ENCODE measurements at regions not wholly inside any gene's neighbourhood (a gene's known extent, or its start where the extent isn't known, plus 50 kb on each side); places are given as distances from the start of the nearest gene placed in this dataset.

- Mint-ChIP-seq H3K27ac (ENCODE audit: unreplicated experiment) (no peak overlapping the region), H3K4me3 (ENCODE audit: unreplicated experiment) (no peak overlapping the region), H3K4me1 (ENCODE audit: low read depth, unreplicated experiment) (no peaks in the 10 kb centered on the region), H3K36me3 (ENCODE audit: low read depth, unreplicated experiment) (no peaks in the 10 kb centered on the region), H3K9me3 (ENCODE audit: unreplicated experiment) (no peaks in the 10 kb centered on the region), H3K27me3 (ENCODE audit: low read depth, unreplicated experiment) (no peaks in the 10 kb centered on the region)
- H4K20me1 ChIP-seq (ENCODE audit: insufficient read depth, low read length), result no peaks in the 10 kb centered on the region
- no peak overlapping the region for H3K27ac ChIP-seq (ENCODE audit: low read depth, low read length)
- H3K9me3 ChIP-seq (ENCODE audit: insufficient read depth, low read depth, low read length), result no peaks in the 10 kb centered on the region
- H3K36me3 ChIP-seq (ENCODE audit: insufficient read depth, low read length), result no peaks in the 10 kb centered on the region
- no peak overlapping the region for H3K4me3 ChIP-seq (ENCODE audit: insufficient read depth, low read depth, low read length)
- H3K4me1 ChIP-seq (ENCODE audit: insufficient read depth, low read length), result no peaks in the 10 kb centered on the region
- TF ChIP-seq EZH2 (IDR thresholded peaks at IDR 0.05; ENCODE audit: insufficient read depth, low read length), result no peak
- TF ChIP-seq CTCF (IDR thresholded peaks at IDR 0.05; ENCODE audit: insufficient read depth, low read depth, low read length), result no peak
- no peak overlapping the region for H3K9ac ChIP-seq (ENCODE audit: low read length)
- H3K4me2 ChIP-seq (ENCODE audit: low read length), result no peak overlapping the region
- H3K27me3 ChIP-seq (ENCODE audit: insufficient read depth, low read length), result no peaks in the 10 kb centered on the region
- H2AFZ ChIP-seq (ENCODE audit: low read depth, low read length), result no peak overlapping the region
- FAIRE-seq, result no peak
- no peak for DNase-seq (ENCODE audit: low read depth)
- no peaks in the 10 kb centered on the region for H3K79me2 ChIP-seq (ENCODE audit: insufficient read depth, low read length)
Observed at GRCh38 chr6:153873541-153873940, 165.5 kb upstream of the OPRM1 start.

GRCh38 chr6:153872946-153873345 lies 166.1 kb upstream of the OPRM1 start:
- H3K27me3 ChIP-seq (ENCODE audit: insufficient read depth, low read length), result no peaks in the 10 kb centered on the region
- H4K20me1 ChIP-seq (ENCODE audit: insufficient read depth, low read length), result no peaks in the 10 kb centered on the region
- H3K4me1 Mint-ChIP-seq (ENCODE audit: low read depth, unreplicated experiment), result no peaks in the 10 kb centered on the region
- TF ChIP-seq CTCF (IDR thresholded peaks at IDR 0.05; ENCODE audit: insufficient read depth, low read depth, low read length), result no peak
- TF ChIP-seq EZH2 (IDR thresholded peaks at IDR 0.05; ENCODE audit: insufficient read depth, low read length), result no peak
- H3K27ac Mint-ChIP-seq (ENCODE audit: unreplicated experiment), result no peak overlapping the region
- no peak overlapping the region for H3K27ac ChIP-seq (ENCODE audit: low read depth, low read length)
- H3K9me3 ChIP-seq (ENCODE audit: insufficient read depth, low read depth, low read length), result no peaks in the 10 kb centered on the region
- H3K9me3 Mint-ChIP-seq (ENCODE audit: unreplicated experiment), result no peaks in the 10 kb centered on the region
- no peaks in the 10 kb centered on the region for H3K36me3 ChIP-seq (ENCODE audit: insufficient read depth, low read length)
- DNase-seq (ENCODE audit: low read depth), result peak; percentile 8
- no peak overlapping the region for H2AFZ ChIP-seq (ENCODE audit: low read depth, low read length)
- no peak overlapping the region for H3K4me3 Mint-ChIP-seq (ENCODE audit: unreplicated experiment)
- FAIRE-seq, result no peak
- no peak overlapping the region for H3K4me2 ChIP-seq (ENCODE audit: low read length)
- no peak overlapping the region for H3K4me3 ChIP-seq (ENCODE audit: insufficient read depth, low read depth, low read length)
- H3K36me3 Mint-ChIP-seq (ENCODE audit: low read depth, unreplicated experiment), result no peaks in the 10 kb centered on the region
- H3K4me1 ChIP-seq (ENCODE audit: insufficient read depth, low read length), result no peaks in the 10 kb centered on the region
- no peaks in the 10 kb centered on the region for H3K27me3 Mint-ChIP-seq (ENCODE audit: low read depth, unreplicated experiment)
- no peak overlapping the region for H3K9ac ChIP-seq (ENCODE audit: low read length)
- H3K79me2 ChIP-seq (ENCODE audit: insufficient read depth, low read length), result no peaks in the 10 kb centered on the region

- no peaks in the 10 kb centered on the region for H3K36me3 ChIP-seq (ENCODE audit: insufficient read depth, low read length)
- no peak overlapping the region for H2AFZ ChIP-seq (ENCODE audit: low read depth, low read length)
- no peak for DNase-seq (ENCODE audit: low read depth)
- H3K9me3 ChIP-seq (ENCODE audit: insufficient read depth, low read depth, low read length), result no peaks in the 10 kb centered on the region
- FAIRE-seq, result no peak
- Mint-ChIP-seq H3K9me3 (ENCODE audit: unreplicated experiment) (no peaks in the 10 kb centered on the region), H3K27me3 (ENCODE audit: low read depth, unreplicated experiment) (no peaks in the 10 kb centered on the region), H3K36me3 (ENCODE audit: low read depth, unreplicated experiment) (no peaks in the 10 kb centered on the region), H3K27ac (ENCODE audit: unreplicated experiment) (no peak overlapping the region), H3K4me1 (ENCODE audit: low read depth, unreplicated experiment) (peaks cover 2% of the 10 kb centered on the region), H3K4me3 (ENCODE audit: unreplicated experiment) (no peak overlapping the region)
- no peaks in the 10 kb centered on the region for H4K20me1 ChIP-seq (ENCODE audit: insufficient read depth, low read length)
- no peaks in the 10 kb centered on the region for H3K4me1 ChIP-seq (ENCODE audit: insufficient read depth, low read length)
- H3K27me3 ChIP-seq (ENCODE audit: insufficient read depth, low read length), result no peaks in the 10 kb centered on the region
- no peak overlapping the region for H3K4me3 ChIP-seq (ENCODE audit: insufficient read depth, low read depth, low read length)
- no peak overlapping the region for H3K4me2 ChIP-seq (ENCODE audit: low read length)
- H3K79me2 ChIP-seq (ENCODE audit: insufficient read depth, low read length), result no peaks in the 10 kb centered on the region
- H3K9ac ChIP-seq (ENCODE audit: low read length), result no peak overlapping the region
- TF ChIP-seq CTCF (IDR thresholded peaks at IDR 0.05; ENCODE audit: insufficient read depth, low read depth, low read length), result no peak
- no peak for TF ChIP-seq EZH2 (IDR thresholded peaks at IDR 0.05; ENCODE audit: insufficient read depth, low read length)
- no peak overlapping the region for H3K27ac ChIP-seq (ENCODE audit: low read depth, low read length)
Observed at GRCh38 chr6:153862927-153863326, 176.1 kb upstream of the OPRM1 start.
